ENCODE measurements at regions not wholly inside any gene's neighbourhood (a gene's known extent, or its start where the extent isn't known, plus 50 kb on each side); places are given as distances from the start of the nearest gene placed in this dataset.

DNA sequence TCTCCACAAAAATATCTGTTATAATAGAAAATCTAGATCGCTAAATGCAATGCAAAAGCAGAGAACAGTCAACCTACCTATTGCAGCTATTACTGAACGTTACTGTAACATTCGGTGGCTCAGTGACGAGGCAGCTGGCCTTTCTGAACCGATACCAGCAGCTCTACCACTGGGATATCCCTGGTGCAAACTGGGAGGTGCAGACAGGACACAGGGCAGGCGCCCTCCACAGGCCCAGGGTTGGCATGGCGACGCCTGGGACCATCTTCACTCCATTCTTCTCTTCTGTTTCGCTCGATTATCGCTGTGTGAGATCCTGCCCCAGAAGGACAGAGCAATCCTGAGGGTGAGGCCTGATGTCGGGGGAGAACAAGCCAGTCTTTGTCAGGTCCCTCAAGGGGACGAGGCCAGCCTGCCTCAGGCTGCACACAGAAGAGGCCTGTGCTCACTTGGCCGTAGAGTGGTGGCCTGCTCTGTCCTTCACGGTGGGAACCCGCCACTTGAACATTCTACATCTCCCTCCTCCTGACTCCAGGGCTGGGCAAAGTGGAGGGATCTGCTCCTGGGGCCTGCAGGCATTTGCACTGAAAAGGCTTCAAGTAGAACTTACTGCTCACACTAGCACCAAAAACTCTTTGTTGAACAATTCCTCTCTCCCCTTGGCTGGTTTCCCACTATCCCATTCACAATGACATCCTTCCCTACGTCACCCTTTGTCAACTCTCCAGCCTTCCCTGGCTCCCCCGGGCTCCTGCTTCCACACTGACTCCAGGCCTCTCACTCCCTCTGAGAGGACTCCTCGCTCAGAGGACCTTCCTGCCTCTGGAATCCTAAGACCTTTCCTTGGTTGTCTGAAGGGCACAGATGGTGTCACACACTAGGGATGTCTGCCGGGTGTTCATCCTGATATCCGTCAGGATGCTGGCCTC is 49.7 kb downstream of the CYRIA start:
- no peak for DNase-seq (ENCODE audit: low spot score)

DNA sequence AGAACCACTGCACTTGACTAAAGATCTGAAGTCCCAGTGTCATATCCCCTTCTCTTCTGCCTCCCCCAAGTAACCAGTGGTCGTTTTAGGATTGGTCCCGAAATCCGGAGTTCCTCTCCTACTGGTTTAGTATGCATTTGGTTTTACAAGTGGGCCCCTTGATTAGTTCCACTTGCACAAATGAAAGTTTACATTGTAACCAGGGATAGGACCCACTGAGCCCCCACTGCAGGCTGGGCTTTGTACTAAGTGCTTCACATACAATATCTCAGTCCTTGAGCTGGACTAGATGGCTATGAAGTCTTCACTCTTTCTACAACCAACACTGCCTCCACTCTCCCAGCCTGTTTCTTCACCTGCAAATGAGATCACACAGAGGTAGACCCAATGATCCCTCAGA is 50.4 kb downstream of the CYRIA start:
- no peak for DNase-seq (ENCODE audit: low spot score)

GRCh38 chr2:16614314-16614860 is 51.2 kb downstream of the CYRIA start:
- no peak for DNase-seq (ENCODE audit: low spot score)

- DNase-seq (ENCODE audit: low spot score) = peak; percentile 30
Measured at GRCh38 chr2:16613539-16614011, 52.1 kb downstream of the CYRIA start.

DNA sequence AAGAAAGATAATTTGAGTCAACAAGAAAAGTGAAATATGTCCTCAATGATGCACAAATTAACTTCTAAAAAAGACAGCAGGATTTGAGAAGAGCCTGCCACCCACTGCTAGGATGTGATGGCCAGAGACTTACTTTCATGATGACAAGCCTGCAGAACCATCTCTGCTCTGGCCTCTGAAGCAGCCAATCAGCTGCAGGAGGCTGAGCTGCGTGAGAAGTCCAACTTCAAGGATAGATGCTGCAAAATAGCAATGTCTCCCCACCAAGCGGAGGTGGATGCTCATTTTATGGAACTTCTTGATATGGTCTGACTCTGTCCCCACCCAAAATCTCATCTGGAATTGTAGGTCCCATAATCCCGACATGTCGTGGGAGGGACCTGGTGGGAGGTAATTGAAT is 53.1 kb downstream of the CYRIA start:
- DNase-seq (ENCODE audit: low spot score) = no peak

GRCh38 chr2:16609786-16610185 is 55.8 kb downstream of the CYRIA start:
- DNase-seq (ENCODE audit: low spot score) = no peak

DNA sequence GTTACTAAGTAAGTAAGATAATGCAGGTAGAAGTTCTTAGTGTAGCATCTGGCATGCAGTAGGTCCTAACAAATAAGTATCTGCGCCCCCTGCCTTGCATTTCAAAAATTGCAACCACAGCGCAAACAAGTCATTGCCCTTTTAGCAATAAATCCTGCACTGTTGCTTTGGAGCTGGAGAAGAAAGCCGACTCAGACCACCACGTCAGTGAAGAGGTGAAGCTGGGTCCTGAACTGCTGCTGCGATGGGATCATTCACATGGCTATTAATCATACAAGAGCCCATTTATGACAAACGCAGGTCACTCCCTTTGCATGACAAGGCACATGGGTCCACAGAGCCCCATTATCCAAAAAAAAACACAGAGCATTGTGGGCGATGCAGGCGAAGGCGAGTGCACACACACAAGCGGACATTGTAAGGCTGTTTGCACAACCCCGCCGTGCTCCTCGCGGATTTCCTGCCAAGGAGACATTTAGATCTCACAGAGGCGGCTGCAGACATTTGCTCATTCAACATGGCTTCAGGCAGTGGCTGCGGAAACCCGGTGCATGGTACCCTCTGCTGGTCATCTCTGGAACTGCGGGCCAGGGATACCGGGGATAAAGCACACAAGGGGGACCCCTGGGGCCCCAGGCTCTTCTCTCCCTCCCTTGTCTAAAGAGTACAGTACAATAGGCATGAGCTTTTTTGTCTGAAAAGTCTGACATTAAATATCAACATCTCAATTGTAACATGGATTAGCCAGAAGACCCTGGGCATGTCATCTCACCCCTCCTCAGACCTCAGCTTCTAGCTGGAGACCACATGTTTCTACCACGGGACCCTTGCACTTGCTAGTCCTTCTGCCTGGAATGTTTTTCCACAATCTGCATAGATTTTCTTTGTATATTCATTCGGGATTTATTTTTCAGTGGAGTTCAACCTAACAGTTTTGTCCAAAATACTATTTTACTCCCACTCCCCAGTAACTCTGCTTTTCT is 56.7 kb downstream of the CYRIA start:
- peak; percentile 81 for DNase-seq (ENCODE audit: low spot score)

DNA sequence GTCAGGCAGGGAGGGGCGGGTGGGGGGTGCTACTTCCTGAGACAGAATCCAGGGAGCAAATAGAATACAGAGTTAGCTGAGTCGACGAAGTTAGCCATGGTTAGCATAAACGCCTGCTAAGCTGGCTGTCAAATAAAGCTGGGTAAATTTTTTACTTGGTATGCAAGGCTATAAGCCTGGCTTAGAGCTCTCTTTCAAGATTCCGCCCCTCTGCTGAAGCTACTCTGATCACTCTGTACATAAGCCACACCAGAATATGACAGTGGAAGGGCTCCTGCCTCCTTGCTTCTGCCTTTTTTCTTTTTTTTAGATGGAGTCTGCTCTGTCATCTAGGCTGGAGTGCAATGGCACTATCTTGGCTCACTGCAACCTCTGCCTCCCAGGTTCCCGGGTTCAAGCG is 58.3 kb downstream of the CYRIA start:
- DNase-seq (ENCODE audit: low spot score) = no peak

- DNase-seq (ENCODE audit: low spot score) = no peak
Measured at GRCh38 chr2:16604236-16604635, 61.4 kb downstream of the CYRIA start.

DNA sequence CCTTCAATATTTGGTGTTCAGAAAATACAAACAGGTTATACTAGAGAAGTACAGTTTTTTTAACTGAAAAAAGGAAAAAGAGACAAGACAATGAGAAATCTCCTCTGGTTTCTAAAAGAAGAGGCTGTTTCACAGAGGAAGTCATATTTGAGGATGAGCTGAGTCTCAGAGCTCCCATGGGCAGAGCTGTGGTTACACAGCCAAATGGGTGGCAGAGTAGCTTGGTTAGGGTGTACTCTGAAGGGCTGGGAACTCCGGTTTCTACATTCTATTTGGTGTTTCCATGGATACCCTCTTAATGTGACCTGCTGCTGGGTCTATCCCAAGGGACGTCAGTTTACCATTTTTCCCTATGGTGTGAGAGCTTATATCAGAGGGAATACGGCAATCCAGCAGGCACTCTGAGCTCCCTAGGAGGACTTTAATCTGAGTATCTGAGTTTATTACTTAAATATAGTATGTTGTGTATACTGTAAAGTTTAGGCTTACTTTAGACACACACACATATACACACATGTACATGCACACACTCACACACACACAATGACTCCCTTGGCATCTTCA is 74.2 kb downstream of the CYRIA start:
- DNase-seq (ENCODE audit: low spot score) = no peak

DNA sequence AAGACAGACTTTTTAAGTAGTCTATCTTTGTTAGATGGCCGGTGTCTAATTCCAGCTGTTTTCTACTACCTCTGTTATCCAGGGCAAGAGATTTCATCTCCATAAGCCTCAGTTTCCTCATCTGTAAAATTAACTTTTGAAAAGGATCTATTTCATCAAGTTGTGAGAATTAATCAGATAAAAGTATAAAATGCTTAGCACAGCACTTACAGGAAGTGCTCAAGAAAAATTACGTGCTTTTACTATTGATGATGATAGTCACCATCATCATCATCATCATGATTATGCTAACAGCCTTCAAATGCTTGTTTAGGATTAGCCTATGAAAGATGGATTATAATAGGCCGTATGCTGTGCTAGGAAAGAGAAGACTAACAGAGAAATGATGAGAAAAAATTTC is 76.2 kb downstream of the CYRIA start:
- no peak for DNase-seq (ENCODE audit: low spot score)

- no peak for DNase-seq (ENCODE audit: low spot score)
Measured at GRCh38 chr2:16588565-16588964, 77.1 kb downstream of the CYRIA start.

DNA sequence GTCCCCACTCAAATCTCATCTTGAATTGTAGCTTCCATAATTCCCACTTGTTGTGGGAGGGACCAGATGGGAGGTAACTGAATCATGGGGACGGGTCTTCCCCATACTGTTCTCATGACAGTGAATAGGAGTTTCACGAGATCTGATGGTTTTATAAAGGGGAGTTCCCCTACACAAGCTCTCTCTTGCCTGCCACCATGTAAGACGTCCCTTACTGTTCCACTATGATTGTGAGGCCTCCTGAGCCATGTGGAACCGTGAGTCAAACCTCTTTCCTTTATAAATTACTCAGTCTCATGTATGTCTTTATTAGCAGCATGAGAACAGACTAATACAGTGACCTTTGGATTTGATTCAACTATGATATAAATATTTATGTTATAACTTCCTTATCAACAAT is 78.0 kb downstream of the CYRIA start:
- no peak for DNase-seq (ENCODE audit: low spot score)

DNA sequence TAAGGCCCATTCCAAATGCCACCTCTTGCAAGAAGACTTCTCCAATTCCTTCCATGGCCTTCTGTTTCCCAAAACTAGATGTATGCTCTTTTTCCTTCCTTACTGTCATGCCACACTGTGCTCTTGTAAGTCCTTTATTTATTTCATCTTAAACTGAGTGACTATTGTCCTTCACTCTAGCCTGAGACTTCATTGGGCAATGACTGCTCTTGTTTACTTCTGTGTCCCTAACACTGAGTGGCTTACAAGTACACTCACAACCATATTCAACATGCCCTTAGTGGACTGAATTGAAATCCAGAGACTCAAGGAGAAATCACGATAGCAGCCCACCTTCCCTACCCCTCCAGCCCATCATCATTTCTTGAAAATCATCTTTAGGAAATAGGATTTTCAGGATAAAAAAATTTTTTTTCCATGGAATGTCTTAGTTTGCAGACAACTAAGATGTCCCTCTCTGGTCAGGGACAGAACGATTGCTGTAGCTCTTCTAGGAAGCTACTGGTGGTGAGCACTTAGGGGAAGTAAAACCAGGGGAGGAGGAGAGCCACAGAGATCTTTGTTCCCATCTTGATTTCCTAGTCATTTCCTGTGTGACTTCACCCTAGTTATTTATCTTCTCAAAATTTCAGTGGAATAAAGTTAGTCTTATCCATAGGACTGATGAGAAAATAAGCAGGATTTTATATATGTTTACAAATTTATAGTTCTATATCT is 80.7 kb downstream of the CYRIA start:
- no peak for DNase-seq (ENCODE audit: low spot score)

DNA sequence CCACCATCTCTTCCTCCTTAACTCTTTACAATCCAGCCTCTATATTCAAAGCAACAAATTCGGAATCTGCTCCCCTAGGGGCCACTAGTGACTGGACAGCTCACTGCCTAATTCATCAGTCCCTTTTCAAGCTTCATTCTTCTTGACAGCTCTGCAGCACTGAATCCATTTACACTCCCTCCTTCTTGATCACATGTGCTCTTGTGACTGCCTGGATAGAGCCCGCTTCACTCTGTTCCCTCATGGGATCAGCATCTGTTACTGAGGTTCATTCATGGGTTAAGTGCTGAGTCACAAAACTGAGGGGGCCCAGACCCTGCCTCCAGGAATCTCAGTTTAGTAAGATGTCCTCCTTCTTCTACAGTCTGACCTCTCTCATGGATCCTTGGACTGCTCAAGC is 81.5 kb downstream of the CYRIA start:
- DNase-seq (ENCODE audit: low spot score) = no peak

DNA sequence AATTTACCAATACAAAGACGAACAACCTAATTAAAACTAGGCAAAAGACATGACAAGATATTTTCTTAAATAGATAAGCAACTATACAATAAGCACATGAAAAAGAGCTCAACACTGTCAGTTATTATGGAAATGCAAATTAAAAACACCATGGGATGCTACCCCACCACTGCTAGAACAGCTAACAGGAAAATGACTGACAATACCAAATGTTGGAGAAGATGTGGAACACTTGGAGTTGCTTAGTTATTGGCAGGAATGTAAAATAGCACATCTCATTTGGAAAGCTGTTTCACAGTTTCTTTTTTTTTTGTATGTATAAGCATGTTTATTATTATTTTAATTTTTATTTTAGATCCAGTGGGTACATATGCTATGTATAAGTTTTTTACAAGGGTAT is 84.4 kb downstream of the CYRIA start:
- DNase-seq (ENCODE audit: low spot score) = no peak

DNA sequence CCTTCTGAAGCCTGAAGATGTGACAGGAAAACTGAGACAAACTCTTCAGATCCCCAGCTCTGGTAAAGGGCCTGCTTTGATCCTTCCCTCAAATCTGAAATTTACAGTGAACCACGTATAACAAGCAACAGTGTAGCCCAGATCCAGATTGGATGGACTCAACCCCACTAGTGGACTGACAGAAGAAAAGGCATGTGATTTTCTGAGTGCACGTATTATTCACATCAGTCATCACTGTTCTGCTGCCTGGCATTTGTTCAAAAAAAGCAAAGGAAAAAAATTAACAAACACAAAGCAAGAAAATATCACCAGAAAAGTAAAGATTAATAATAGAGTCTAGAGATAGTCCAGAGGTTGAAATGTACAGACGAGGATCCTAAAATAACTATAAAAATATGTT is 87.6 kb downstream of the CYRIA start:
- no peak for DNase-seq (ENCODE audit: low spot score)

- DNase-seq (ENCODE audit: low spot score) = no peak
Measured at GRCh38 chr2:16570516-16570915, 95.1 kb downstream of the CYRIA start.

DNA sequence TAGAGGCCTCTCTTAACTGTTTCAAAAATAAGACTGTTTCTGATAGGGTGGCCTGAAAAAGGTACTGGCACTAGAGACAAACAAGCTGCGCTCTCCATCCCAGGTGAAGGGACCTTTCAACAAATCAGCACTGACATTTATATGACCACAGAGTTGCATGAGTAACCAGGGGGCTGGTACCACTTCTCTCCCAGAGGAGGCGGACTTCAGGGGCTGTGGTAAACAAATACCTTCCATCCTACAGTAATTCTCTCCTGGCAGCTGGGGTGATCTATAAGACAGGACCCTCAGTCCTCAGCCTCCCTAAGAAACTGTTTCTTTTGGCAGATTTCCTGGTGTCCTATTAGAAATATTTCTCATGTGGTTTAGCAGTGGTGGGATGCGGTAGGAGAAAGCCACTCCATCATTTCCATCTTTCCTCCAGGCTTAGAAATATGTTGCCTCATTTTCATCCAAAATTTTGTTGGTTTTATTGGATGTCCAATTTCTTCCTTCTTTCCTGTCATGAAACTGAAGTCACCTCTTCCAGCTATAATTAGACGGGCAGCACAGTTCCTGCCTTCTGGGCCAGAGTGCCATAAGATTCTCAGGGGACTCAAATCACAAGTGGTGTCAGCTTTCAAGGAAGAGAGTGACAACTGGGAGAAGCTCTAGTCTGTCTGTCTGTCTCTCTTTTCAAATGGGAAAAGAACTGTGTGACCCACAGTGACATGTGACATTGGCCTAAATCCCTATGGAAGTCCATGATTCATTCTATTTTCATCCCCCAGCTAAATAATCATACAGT is 96.4 kb downstream of the CYRIA start:
- DNase-seq (ENCODE audit: low spot score) = no peak

- peak; percentile 38 for DNase-seq (ENCODE audit: low spot score)
Measured at GRCh38 chr2:16566701-16567100, 98.9 kb downstream of the CYRIA start.
